Hepatocyte (in vitro differentiated cells): ENCODE measurements at regions not wholly inside any gene's neighbourhood (a gene's known extent, or its start where the extent isn't known, plus 50 kb on each side); places are given as distances from the start of the nearest gene placed in this dataset.

Source experiments
- DNase-seq: peaks from one replicate; pipeline ENCODE4 v3.0.0-alpha.2; 2016; ENCODE audit warnings: low spot score
- H2AFZ ChIP-seq: fragments of 200-600 bp; sonication (generic); 2 replicates; pipeline ENCODE4 v1.6.0; 2016; ENCODE audit warnings: antibody characterized with exemption, mild to moderate bottlenecking
- H3K27ac ChIP-seq: fragments of 200-600 bp; sonication (generic); 2 replicates; pipeline ENCODE4 v1.5.1; 2016; ENCODE audit warnings: mild to moderate bottlenecking
- H3K27me3 ChIP-seq: fragments of 200-600 bp; sonication (generic); 2 replicates; pipeline ENCODE4 v1.6.1; 2016
- H3K36me3 ChIP-seq: fragments of 200-600 bp; sonication (generic); replicated peaks from 2 replicates; pipeline ENCODE4 v1.5.1; 2016; ENCODE audit warnings: low read depth; ENCODE audit not compliant: insufficient read depth
- H3K4me1 ChIP-seq: fragments of 200-600 bp; sonication (generic); 2 replicates; pipeline ENCODE4 v1.5.1; 2016; ENCODE audit warnings: mild to moderate bottlenecking, moderate library complexity; ENCODE audit not compliant: insufficient read depth
- H3K4me2 ChIP-seq: fragments of 200-600 bp; sonication (generic); 2 replicates; pipeline ENCODE4 v1.6.0; 2016
- H3K4me3 ChIP-seq: fragments of 200-600 bp; sonication (generic); 2 replicates; pipeline ENCODE4 v1.5.1; 2016; ENCODE audit warnings: mild to moderate bottlenecking
- H3K79me2 ChIP-seq: fragments of 200-600 bp; sonication (generic); 2 replicates; pipeline ENCODE4 v1.6.0; 2017; ENCODE audit warnings: mild to moderate bottlenecking
- H3K9me2 ChIP-seq: fragments of 200-600 bp; sonication (generic); replicated peaks from 2 replicates; pipeline ENCODE4 v1.6.0; 2017; ENCODE audit warnings: mild to moderate bottlenecking; ENCODE audit not compliant: insufficient read depth
- H3K9me3 ChIP-seq: fragments of 200-600 bp; sonication (generic); 2 replicates; pipeline ENCODE4 v1.5.1; 2016; ENCODE audit warnings: low read depth, mild to moderate bottlenecking
- H4K20me1 ChIP-seq: fragments of 200-600 bp; sonication (generic); 2 replicates; pipeline ENCODE4 v1.6.0; 2016; ENCODE audit warnings: mild to moderate bottlenecking; ENCODE audit not compliant: insufficient read depth, poor library complexity, severe bottlenecking
- CTCF ChIP-seq: fragments of 200-600 bp; sonication (generic); IDR thresholded peaks from 2 replicates; pipeline ENCODE4 v1.5.1; 2016; ENCODE audit warnings: antibody characterized with exemption, mild to moderate bottlenecking; ENCODE audit not compliant: poor library complexity
- EZH2 ChIP-seq: fragments of 200-600 bp; sonication (generic); IDR thresholded peaks from 2 replicates; pipeline ENCODE4 v1.6.1; 2016; ENCODE audit warnings: antibody characterized with exemption, mild to moderate bottlenecking, borderline replicate concordance
- EZH2phosphoT487 ChIP-seq: fragments of 200-600 bp; sonication (generic); IDR thresholded peaks from one replicate; pipeline ENCODE4 v1.6.1; 2018; ENCODE audit warnings: antibody characterized with exemption, mild to moderate bottlenecking, low read depth, moderate library complexity; ENCODE audit not compliant: unreplicated experiment, severe bottlenecking
- WGBS: methylation state at CpG from one replicate; pipeline ENCODE4 v1.1.6; 2016; ENCODE audit warnings: low lambda C conversion rate; ENCODE audit errors: missing lambda C conversion rate; 5-methylcytosine and 5-hydroxymethylcytosine counted together

GRCh38 chr19:28257396-28257795 lies 955.6 kb downstream of the UQCRFS1 start:
- H3K9me2 ChIP-seq, result no peaks in the 10 kb centered on the region
- no peaks in the 10 kb centered on the region for H3K9me3 ChIP-seq
- H3K4me1 ChIP-seq, result no peaks in the 10 kb centered on the region
- no peak overlapping the region for H3K4me2 ChIP-seq
- no peak overlapping the region for H2AFZ ChIP-seq
- H4K20me1 ChIP-seq, result no peaks in the 10 kb centered on the region
- no peak overlapping the region for H3K4me3 ChIP-seq
- no peak for DNase-seq
- no peak for TF ChIP-seq CTCF
- no peak for TF ChIP-seq EZH2phosphoT487
- TF ChIP-seq EZH2, result no peak
- H3K27me3 ChIP-seq, result no peaks in the 10 kb centered on the region
- 84% methylated on average over 1 of the region's 1 CpG for WGBS
- H3K79me2 ChIP-seq, result no peaks in the 10 kb centered on the region
- no peak overlapping the region for H3K27ac ChIP-seq
- no peaks in the 10 kb centered on the region for H3K36me3 ChIP-seq

DNA sequence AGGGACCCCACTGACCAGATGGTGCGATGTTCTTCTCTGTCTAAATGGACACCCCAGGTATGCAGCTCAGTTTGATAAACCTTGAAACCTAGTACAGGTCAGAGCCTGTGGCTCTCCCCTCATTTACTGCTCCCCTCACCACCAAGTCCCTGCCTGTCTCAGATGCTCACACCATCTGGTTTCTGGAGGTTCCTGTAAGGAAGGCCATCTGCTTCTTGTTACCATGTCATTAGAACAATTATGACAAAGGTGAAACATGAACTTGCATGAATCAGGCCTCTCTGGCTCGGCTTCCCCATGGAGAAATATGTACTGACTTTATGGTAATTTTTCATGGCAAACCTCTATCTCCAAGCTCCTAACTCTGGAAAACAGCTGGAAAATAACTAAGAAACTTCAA lies 965.7 kb downstream of the UQCRFS1 start:
- no peaks in the 10 kb centered on the region for H3K9me3 ChIP-seq
- H3K27ac ChIP-seq, result no peak overlapping the region
- TF ChIP-seq EZH2 (no peak), CTCF (no peak), EZH2phosphoT487 (no peak)
- H4K20me1 ChIP-seq, result no peaks in the 10 kb centered on the region
- no peaks in the 10 kb centered on the region for H3K27me3 ChIP-seq
- H2AFZ ChIP-seq, result no peak overlapping the region
- H3K9me2 ChIP-seq, result no peaks in the 10 kb centered on the region
- no peak overlapping the region for H3K4me3 ChIP-seq
- no peak for DNase-seq
- no peak overlapping the region for H3K4me2 ChIP-seq
- H3K79me2 ChIP-seq, result no peaks in the 10 kb centered on the region
- H3K4me1 ChIP-seq, result no peaks in the 10 kb centered on the region
- H3K36me3 ChIP-seq, result no peaks in the 10 kb centered on the region
- 78% methylated on average over 2 of the region's 2 CpGs for WGBS

DNA sequence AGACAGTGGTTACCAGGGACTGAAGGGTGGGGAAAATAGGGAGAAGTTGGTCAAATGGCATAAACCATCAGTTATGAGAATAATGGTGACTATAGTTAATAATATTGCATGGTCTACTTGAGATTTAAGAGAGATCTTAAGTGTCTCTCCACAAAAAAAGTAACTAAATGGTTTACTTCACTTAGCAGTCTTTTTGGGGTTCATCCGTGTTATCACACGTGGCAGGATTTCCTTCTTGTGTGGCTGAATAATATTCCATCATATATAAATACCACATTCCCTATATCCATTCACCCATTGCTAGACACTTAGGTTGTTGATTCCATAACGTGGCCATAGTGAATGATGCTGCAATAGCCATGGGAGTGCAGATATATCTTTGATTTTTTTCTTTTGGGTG lies 967.0 kb downstream of the UQCRFS1 start:
- Histone ChIP-seq H3K4me2 (no peak overlapping the region), H3K9me3 (no peaks in the 10 kb centered on the region), H2AFZ (no peak overlapping the region), H4K20me1 (no peaks in the 10 kb centered on the region), H3K4me3 (no peak overlapping the region), H3K27me3 (no peaks in the 10 kb centered on the region), H3K9me2 (no peaks in the 10 kb centered on the region), H3K4me1 (no peaks in the 10 kb centered on the region), H3K36me3 (no peaks in the 10 kb centered on the region), H3K79me2 (no peaks in the 10 kb centered on the region), H3K27ac (no peak overlapping the region)
- no peak for DNase-seq
- TF ChIP-seq CTCF (no peak), EZH2 (no peak), EZH2phosphoT487 (no peak)
- 91% methylated on average over 3 of the region's 3 CpGs for WGBS

DNA sequence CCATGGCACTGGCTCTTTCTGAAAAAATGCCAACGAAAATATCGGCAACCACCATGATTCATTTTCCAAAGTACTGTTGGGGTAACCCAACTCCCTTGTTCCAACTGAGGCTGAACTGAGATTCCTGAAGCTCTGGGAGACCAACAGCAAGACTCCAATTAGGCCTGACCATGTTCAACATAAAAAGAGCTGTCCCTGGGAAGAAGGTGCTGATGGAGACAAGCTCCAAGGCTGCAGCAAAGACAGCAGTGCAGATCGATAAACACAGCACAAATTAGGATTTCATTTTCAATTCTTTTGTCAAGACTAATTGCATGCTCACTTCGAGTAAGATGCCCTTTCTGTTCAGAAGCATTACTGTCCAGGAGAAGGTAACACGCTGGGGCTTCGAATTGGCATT lies 968.0 kb downstream of the UQCRFS1 start:
- Histone ChIP-seq H3K4me3 (no peak overlapping the region), H2AFZ (no peak overlapping the region), H3K9me2 (no peaks in the 10 kb centered on the region), H3K79me2 (no peaks in the 10 kb centered on the region), H3K27me3 (no peaks in the 10 kb centered on the region), H3K9me3 (no peaks in the 10 kb centered on the region), H3K4me2 (no peak overlapping the region), H3K36me3 (no peaks in the 10 kb centered on the region), H3K4me1 (no peaks in the 10 kb centered on the region), H4K20me1 (no peaks in the 10 kb centered on the region), H3K27ac (no peak overlapping the region)
- TF ChIP-seq EZH2 (no peak), EZH2phosphoT487 (no peak), CTCF (no peak)
- no peak for DNase-seq
- WGBS, result 86% methylated on average over 6 of the region's 6 CpGs
